ENCODE measurements at regions not wholly inside any gene's neighbourhood (a gene's known extent, or its start where the extent isn't known, plus 50 kb on each side); places are given as distances from the start of the nearest gene placed in this dataset.
"Not testable (repeated sequence)": the region's sequence is repeated elsewhere in the genome, so short reads cannot be mapped to it uniquely, and the experiment has no call there.

GRCh38 chr6:106749609-106750008 lies 120.2 kb downstream of the QRSL1 start:
- Histone ChIP-seq H3K9me3 (ENCODE audit: insufficient read depth, low read depth, low read length) (no peaks in the 10 kb centered on the region), H3K36me3 (ENCODE audit: insufficient read depth, low read depth, low read length) (no peaks in the 10 kb centered on the region), H3K9ac (ENCODE audit: low read depth, low read length) (no peak overlapping the region; the same call in 1 of the 2 replicates), H3K4me3 (ENCODE audit: low read length) (peak overlapping the region; percentile 40; the same call in 1 of the 2 replicates), H3K27ac (ENCODE audit: low read length) (no peak overlapping the region), H3K27me3 (ENCODE audit: insufficient read depth, low read length) (no peaks in the 10 kb centered on the region), H3K4me1 (ENCODE audit: insufficient read depth, low read length) (peaks cover 33% of the 10 kb centered on the region)

- Histone ChIP-seq H3K4me1 (ENCODE audit: insufficient read depth, low read length) (peaks cover 33% of the 10 kb centered on the region), H3K27me3 (ENCODE audit: insufficient read depth, low read length) (no peaks in the 10 kb centered on the region), H3K27ac (ENCODE audit: low read length) (no peak overlapping the region), H3K9ac (ENCODE audit: low read depth, low read length) (no peak overlapping the region; the same call in 1 of the 2 replicates), H3K36me3 (ENCODE audit: insufficient read depth, low read depth, low read length) (no peaks in the 10 kb centered on the region), H3K4me3 (ENCODE audit: low read length) (peak overlapping the region; percentile 40; the same call in 1 of the 2 replicates), H3K9me3 (ENCODE audit: insufficient read depth, low read depth, low read length) (peaks cover 7% of the 10 kb centered on the region)
These were observed 119.3 kb downstream of the QRSL1 start for GRCh38 chr6:106748547-106749207.

- no peak overlapping the region for H3K4me3 ChIP-seq (ENCODE audit: low read length)
- H3K27ac ChIP-seq (ENCODE audit: low read length), result no peak overlapping the region
- H3K9ac ChIP-seq (ENCODE audit: low read depth, low read length), result no peak overlapping the region
- H3K36me3 ChIP-seq (ENCODE audit: insufficient read depth, low read depth, low read length), result no peaks in the 10 kb centered on the region
- no peaks in the 10 kb centered on the region for H3K27me3 ChIP-seq (ENCODE audit: insufficient read depth, low read length)
- peaks cover 33% of the 10 kb centered on the region for H3K4me1 ChIP-seq (ENCODE audit: insufficient read depth, low read length)
- peaks cover 12% of the 10 kb centered on the region for H3K9me3 ChIP-seq (ENCODE audit: insufficient read depth, low read depth, low read length)
These were observed 117.8 kb downstream of the QRSL1 start for GRCh38 chr6:106747139-106747538.

GRCh38 chr6:106746652-106747051 lies 117.3 kb downstream of the QRSL1 start:
- Histone ChIP-seq H3K9ac (ENCODE audit: low read depth, low read length) (no peak overlapping the region), H3K4me1 (ENCODE audit: insufficient read depth, low read length) (peaks cover 33% of the 10 kb centered on the region), H3K9me3 (ENCODE audit: insufficient read depth, low read depth, low read length) (peaks cover 12% of the 10 kb centered on the region), H3K4me3 (ENCODE audit: low read length) (no peak overlapping the region), H3K36me3 (ENCODE audit: insufficient read depth, low read depth, low read length) (no peaks in the 10 kb centered on the region), H3K27me3 (ENCODE audit: insufficient read depth, low read length) (no peaks in the 10 kb centered on the region), H3K27ac (ENCODE audit: low read length) (no peak overlapping the region)

GRCh38 chr6:106745824-106746582 lies 116.6 kb downstream of the QRSL1 start:
- Histone ChIP-seq H3K9ac (ENCODE audit: low read depth, low read length) (no peak overlapping the region), H3K27me3 (ENCODE audit: insufficient read depth, low read length) (no peaks in the 10 kb centered on the region), H3K36me3 (ENCODE audit: insufficient read depth, low read depth, low read length) (no peaks in the 10 kb centered on the region), H3K4me3 (ENCODE audit: low read length) (no peak overlapping the region), H3K9me3 (ENCODE audit: insufficient read depth, low read depth, low read length) (peaks cover 12% of the 10 kb centered on the region), H3K4me1 (ENCODE audit: insufficient read depth, low read length) (peaks cover 33% of the 10 kb centered on the region), H3K27ac (ENCODE audit: low read length) (no peak overlapping the region)

- no peak overlapping the region for H3K27ac ChIP-seq (ENCODE audit: low read length)
- no peaks in the 10 kb centered on the region for H3K36me3 ChIP-seq (ENCODE audit: insufficient read depth, low read depth, low read length)
- no peak overlapping the region for H3K9ac ChIP-seq (ENCODE audit: low read depth, low read length)
- no peak overlapping the region for H3K4me3 ChIP-seq (ENCODE audit: low read length)
- peaks cover 27% of the 10 kb centered on the region for H3K4me1 ChIP-seq (ENCODE audit: insufficient read depth, low read length)
- no peaks in the 10 kb centered on the region for H3K27me3 ChIP-seq (ENCODE audit: insufficient read depth, low read length)
- peaks cover 12% of the 10 kb centered on the region for H3K9me3 ChIP-seq (ENCODE audit: insufficient read depth, low read depth, low read length)
These were observed 115.9 kb downstream of the QRSL1 start for GRCh38 chr6:106745197-106745770.

GRCh38 chr6:106744781-106745180 lies 115.4 kb downstream of the QRSL1 start:
- Histone ChIP-seq H3K9ac (ENCODE audit: low read depth, low read length) (no peak overlapping the region), H3K27ac (ENCODE audit: low read length) (no peak overlapping the region), H3K4me1 (ENCODE audit: insufficient read depth, low read length) (peaks cover 22% of the 10 kb centered on the region), H3K27me3 (ENCODE audit: insufficient read depth, low read length) (no peaks in the 10 kb centered on the region), H3K9me3 (ENCODE audit: insufficient read depth, low read depth, low read length) (peaks cover 12% of the 10 kb centered on the region), H3K4me3 (ENCODE audit: low read length) (no peak overlapping the region), H3K36me3 (ENCODE audit: insufficient read depth, low read depth, low read length) (no peaks in the 10 kb centered on the region)

GRCh38 chr6:106744029-106744428 lies 114.7 kb downstream of the QRSL1 start:
- H3K27me3 ChIP-seq (ENCODE audit: insufficient read depth, low read length); H3K4me3 ChIP-seq (ENCODE audit: low read length); H3K27ac ChIP-seq (ENCODE audit: low read length); H3K36me3 ChIP-seq (ENCODE audit: insufficient read depth, low read depth, low read length); H3K9ac ChIP-seq (ENCODE audit: low read depth, low read length): not testable (repeated sequence)
- peaks cover 15% of the 10 kb centered on the region for H3K4me1 ChIP-seq (ENCODE audit: insufficient read depth, low read length)
- H3K9me3 ChIP-seq (ENCODE audit: insufficient read depth, low read depth, low read length), result peaks cover 12% of the 10 kb centered on the region

GRCh38 chr6:106743612-106744011 lies 114.2 kb downstream of the QRSL1 start:
- H3K4me1 ChIP-seq (ENCODE audit: insufficient read depth, low read length), result peaks cover 11% of the 10 kb centered on the region; the same call in 1 of the 2 replicates
- H3K4me3 ChIP-seq (ENCODE audit: low read length), result no peak overlapping the region
- H3K27ac ChIP-seq (ENCODE audit: low read length), result no peak overlapping the region
- H3K9me3 ChIP-seq (ENCODE audit: insufficient read depth, low read depth, low read length), result peaks cover 12% of the 10 kb centered on the region
- H3K36me3 ChIP-seq (ENCODE audit: insufficient read depth, low read depth, low read length), result no peaks in the 10 kb centered on the region
- no peaks in the 10 kb centered on the region for H3K27me3 ChIP-seq (ENCODE audit: insufficient read depth, low read length)
- H3K9ac ChIP-seq (ENCODE audit: low read depth, low read length), result no peak overlapping the region

GRCh38 chr6:106740287-106740686 lies 110.9 kb downstream of the QRSL1 start:
- no peaks in the 10 kb centered on the region for H3K27me3 ChIP-seq (ENCODE audit: insufficient read depth, low read length)
- H3K36me3 ChIP-seq (ENCODE audit: insufficient read depth, low read depth, low read length), result no peaks in the 10 kb centered on the region
- no peak overlapping the region for H3K27ac ChIP-seq (ENCODE audit: low read length)
- H3K4me1 ChIP-seq (ENCODE audit: insufficient read depth, low read length), result no peaks in the 10 kb centered on the region
- H3K4me3 ChIP-seq (ENCODE audit: low read length), result no peak overlapping the region
- no peak overlapping the region for H3K9ac ChIP-seq (ENCODE audit: low read depth, low read length)
- H3K9me3 ChIP-seq (ENCODE audit: insufficient read depth, low read depth, low read length), result peaks cover 12% of the 10 kb centered on the region

GRCh38 chr6:106739387-106739786 lies 110.0 kb downstream of the QRSL1 start:
- no peak overlapping the region for H3K27ac ChIP-seq (ENCODE audit: low read length)
- H3K4me1 ChIP-seq (ENCODE audit: insufficient read depth, low read length), result no peaks in the 10 kb centered on the region
- H3K9ac ChIP-seq (ENCODE audit: low read depth, low read length), result no peak overlapping the region; the same call in 1 of the 2 replicates
- no peaks in the 10 kb centered on the region for H3K27me3 ChIP-seq (ENCODE audit: insufficient read depth, low read length)
- no peak overlapping the region for H3K4me3 ChIP-seq (ENCODE audit: low read length)
- H3K36me3 ChIP-seq (ENCODE audit: insufficient read depth, low read depth, low read length), result no peaks in the 10 kb centered on the region
- H3K9me3 ChIP-seq (ENCODE audit: insufficient read depth, low read depth, low read length), result peaks cover 12% of the 10 kb centered on the region

GRCh38 chr6:106736502-106736901 lies 107.1 kb downstream of the QRSL1 start:
- H3K4me3 ChIP-seq (ENCODE audit: low read length), result no peak overlapping the region
- H3K9ac ChIP-seq (ENCODE audit: low read depth, low read length), result no peak overlapping the region
- no peaks in the 10 kb centered on the region for H3K9me3 ChIP-seq (ENCODE audit: insufficient read depth, low read depth, low read length)
- no peaks in the 10 kb centered on the region for H3K4me1 ChIP-seq (ENCODE audit: insufficient read depth, low read length)
- no peak overlapping the region for H3K27ac ChIP-seq (ENCODE audit: low read length)
- H3K27me3 ChIP-seq (ENCODE audit: insufficient read depth, low read length), result no peaks in the 10 kb centered on the region
- H3K36me3 ChIP-seq (ENCODE audit: insufficient read depth, low read depth, low read length), result no peaks in the 10 kb centered on the region
